ENCODE measurements at regions not wholly inside any gene's neighbourhood (a gene's known extent, or its start where the extent isn't known, plus 50 kb on each side); places are given as distances from the start of the nearest gene placed in this dataset.

GRCh38 chr6:7000825-7001777 is 106.7 kb upstream of the RREB1 start:
- Mint-ChIP-seq H3K9me3 (peaks cover 0 to 3% of the 10 kb centered on the region in 2 experiments; a peak in 2 of 5 replicates), H3K4me3 (no peak overlapping the region), H3K27me3 (ENCODE audit: low read depth) (no peaks in the 10 kb centered on the region), H3K36me3 (ENCODE audit: insufficient read depth in 1 of 3, low read depth in 3 of 3) (peaks cover 0 to 3% (median 0%) of the 10 kb centered on the region in 3 experiments; a peak in 1 of 7 replicates), H3K4me1 (peaks cover 13 to 19% of the 10 kb centered on the region in 2 experiments), H3K27ac (no peak overlapping the region)
- Histone ChIP-seq H3K4me1 (ENCODE audit: insufficient read depth, low read length) (peaks cover 5% of the 10 kb centered on the region; the same call in 1 of the 2 replicates), H3K4ac (ENCODE audit: low read depth, low read length) (no peak overlapping the region), H4K20me1 (ENCODE audit: control insufficient read depth, insufficient read depth, insufficient read length) (no peaks in the 10 kb centered on the region), H3K9me3 (ENCODE audit: control insufficient read depth, low read depth, low read length) (no peaks in the 10 kb centered on the region), H3K79me2 (ENCODE audit: insufficient read depth, low read length) (no peaks in the 10 kb centered on the region), H3K23ac (ENCODE audit: insufficient read length, low read depth, low read length) (no peak overlapping the region), H4K5ac (ENCODE audit: insufficient read length, low read depth, low read length) (no peak overlapping the region), H2BK5ac (ENCODE audit: insufficient read length, low read length) (no peak overlapping the region), H3K56ac (ENCODE audit: insufficient read length, low read depth, low read length) (no peak overlapping the region), H3K79me1 (ENCODE audit: insufficient read depth, low read depth, low read length, poor library complexity, severe bottlenecking) (no peaks in the 10 kb centered on the region), H2AFZ (ENCODE audit: low read length) (no peak overlapping the region), H2BK15ac (ENCODE audit: low read depth, low read length) (no peak overlapping the region), H2BK12ac (ENCODE audit: insufficient read length, low read depth, low read length) (no peak overlapping the region), H3K14ac (ENCODE audit: insufficient read depth, low read length) (no peak overlapping the region), H4K91ac (ENCODE audit: insufficient read length, low read depth, low read length) (no peak overlapping the region), H3K4me2 (ENCODE audit: insufficient read depth, insufficient read length, low read length) (no peak overlapping the region), H3K18ac (ENCODE audit: insufficient read length, low read depth, low read length) (no peak overlapping the region), H3K23me2 (ENCODE audit: insufficient read length, low read depth, low read length, poor library complexity, severe bottlenecking) (no peaks in the 10 kb centered on the region), H2AK5ac (ENCODE audit: insufficient read length, low read length) (no peak overlapping the region), H3T11ph (ENCODE audit: low read length) (no peak overlapping the region), H3K27ac (ENCODE audit: insufficient read length, low read depth, low read length) (no peak overlapping the region), H4K8ac (replicated peaks; ENCODE audit: insufficient read length, low read depth, low read length) (no peak overlapping the region), H3K27me3 (ENCODE audit: insufficient read depth, low read length) (no peaks in the 10 kb centered on the region), H2BK20ac (ENCODE audit: low read depth, low read length, poor library complexity, severe bottlenecking) (no peak overlapping the region), H3K9ac (ENCODE audit: extremely low read depth, insufficient read length, low read length) (no peak overlapping the region), H2BK120ac (ENCODE audit: low read depth, low read length, poor library complexity, severe bottlenecking) (no peak overlapping the region)
- TF ChIP-seq CTCF (conservative IDR thresholded peaks at IDR 0.05): no peak; the same call in 2 of the 3 replicates
- no peak for DNase-seq
- WGBS (ENCODE audit: extremely low coverage, insufficient read length, low lambda C conversion rate): no CpG with 5 or more reads among the region's 3 CpGs
